SK-N-SH treated with all-trans-retinoic acid at 6 μM for 48 hours (cell line): ENCODE measurements at regions not wholly inside any gene's neighbourhood (a gene's known extent, or its start where the extent isn't known, plus 50 kb on each side); places are given as distances from the start of the nearest gene placed in this dataset.

Experiments
- ARNTL ChIP-seq: fragments of 450-650 bp; formaldehyde crosslinking; IDR thresholded peaks from 2 replicates; pipeline ENCODE4 v1.5.0; 2020; ENCODE audit warnings: low read depth, mild to moderate bottlenecking, moderate library complexity, borderline replicate concordance
- CSDC2 ChIP-seq: fragments of 250-450 bp; sonication (Bioruptor Pico); IDR thresholded peaks from 2 replicates; pipeline ENCODE4 v1.5.0; 2020; ENCODE audit warnings: mild to moderate bottlenecking, moderate library complexity
- RARB ChIP-seq: fragments of 250-450 bp; sonication (Bioruptor Pico); IDR thresholded peaks from 2 replicates; pipeline ENCODE4 v1.8.0; 2021; ENCODE audit warnings: mild to moderate bottlenecking, moderate library complexity
- SNAI2 ChIP-seq: fragments of 250-450 bp; sonication (Bioruptor Pico); IDR thresholded peaks from 2 replicates; pipeline ENCODE4 v1.5.0; 2020; ENCODE audit warnings: mild to moderate bottlenecking, moderate library complexity
- TOX ChIP-seq: fragments of 250-450 bp; sonication (Bioruptor Pico); IDR thresholded peaks from 2 replicates; pipeline ENCODE4 v1.8.0; 2021; ENCODE audit warnings: mild to moderate bottlenecking, moderate library complexity, borderline replicate concordance
- ZFP3 ChIP-seq: fragments of 250-450 bp; sonication (Bioruptor Pico); IDR thresholded peaks from 2 replicates; pipeline ENCODE4 v1.5.0; 2020; ENCODE audit warnings: mild to moderate bottlenecking, moderate library complexity
- ZFP30 ChIP-seq: fragments of 450-650 bp; formaldehyde crosslinking; IDR thresholded peaks from 2 replicates; pipeline ENCODE4 v1.5.0; 2022; ENCODE audit warnings: mild to moderate bottlenecking, moderate library complexity
- ZNF8 ChIP-seq: fragments of 450-650 bp; formaldehyde crosslinking; IDR thresholded peaks from 2 replicates; pipeline ENCODE4 v1.5.0; 2020; ENCODE audit warnings: mild to moderate bottlenecking, moderate library complexity
- TF ChIP-seq, protein P1 (sequence below): fragments of 250-450 bp; sonication (Bioruptor Pico); IDR thresholded peaks from 2 replicates; pipeline ENCODE4 v1.8.0; 2020; ENCODE audit warnings: mild to moderate bottlenecking, moderate library complexity, borderline replicate concordance
- TF ChIP-seq, protein P2 (sequence below): fragments of 250-450 bp; sonication (Bioruptor Pico); IDR thresholded peaks from 2 replicates; pipeline ENCODE4 v1.5.0; 2020; ENCODE audit warnings: mild to moderate bottlenecking, moderate library complexity
- TF ChIP-seq, protein P3 (sequence below): fragments of 250-450 bp; sonication (Bioruptor Pico); IDR thresholded peaks from 2 replicates; pipeline ENCODE4 v1.5.1; 2021; ENCODE audit warnings: mild to moderate bottlenecking, moderate library complexity

DNA sequence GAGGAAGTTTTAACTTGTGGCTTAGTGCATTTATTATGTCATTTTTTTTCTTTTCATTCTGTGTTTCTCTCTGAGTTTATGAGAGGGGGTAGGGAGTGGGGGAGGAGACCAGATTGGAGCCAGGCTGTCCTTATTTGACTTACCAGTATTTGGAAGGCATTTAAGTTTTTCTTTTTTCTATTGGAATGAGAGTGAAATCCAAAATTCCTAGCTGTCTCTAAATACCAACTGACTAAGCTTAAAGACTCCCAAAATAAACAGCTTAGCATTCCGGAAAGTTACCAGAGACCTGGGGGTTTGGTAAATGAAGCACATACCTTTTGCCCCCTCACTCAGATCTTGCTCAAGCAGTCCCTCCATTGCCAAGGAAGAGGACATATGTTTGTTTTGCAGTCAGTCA, 581.9 kb upstream of the BRINP1 start:
- TF ChIP-seq ZFP30 (CRISPR knock-in tag) (no peak), RARB (CRISPR knock-in tag) (no peak), ARNTL (no peak), ZFP3 (CRISPR knock-in tag) (no peak), ZNF8 (CRISPR knock-in tag) (no peak), SNAI2 (CRISPR knock-in tag) (no peak), TOX (no peak), CSDC2 (CRISPR knock-in tag) (no peak)
- TF ChIP-seq, protein P1, sequence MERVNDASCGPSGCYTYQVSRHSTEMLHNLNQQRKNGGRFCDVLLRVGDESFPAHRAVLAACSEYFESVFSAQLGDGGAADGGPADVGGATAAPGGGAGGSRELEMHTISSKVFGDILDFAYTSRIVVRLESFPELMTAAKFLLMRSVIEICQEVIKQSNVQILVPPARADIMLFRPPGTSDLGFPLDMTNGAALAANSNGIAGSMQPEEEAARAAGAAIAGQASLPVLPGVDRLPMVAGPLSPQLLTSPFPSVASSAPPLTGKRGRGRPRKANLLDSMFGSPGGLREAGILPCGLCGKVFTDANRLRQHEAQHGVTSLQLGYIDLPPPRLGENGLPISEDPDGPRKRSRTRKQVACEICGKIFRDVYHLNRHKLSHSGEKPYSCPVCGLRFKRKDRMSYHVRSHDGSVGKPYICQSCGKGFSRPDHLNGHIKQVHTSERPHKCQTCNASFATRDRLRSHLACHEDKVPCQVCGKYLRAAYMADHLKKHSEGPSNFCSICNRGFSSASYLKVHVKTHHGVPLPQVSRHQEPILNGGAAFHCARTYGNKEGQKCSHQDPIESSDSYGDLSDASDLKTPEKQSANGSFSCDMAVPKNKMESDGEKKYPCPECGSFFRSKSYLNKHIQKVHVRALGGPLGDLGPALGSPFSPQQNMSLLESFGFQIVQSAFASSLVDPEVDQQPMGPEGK (CRISPR knock-in tag), result no peak
- TF ChIP-seq, protein P2, sequence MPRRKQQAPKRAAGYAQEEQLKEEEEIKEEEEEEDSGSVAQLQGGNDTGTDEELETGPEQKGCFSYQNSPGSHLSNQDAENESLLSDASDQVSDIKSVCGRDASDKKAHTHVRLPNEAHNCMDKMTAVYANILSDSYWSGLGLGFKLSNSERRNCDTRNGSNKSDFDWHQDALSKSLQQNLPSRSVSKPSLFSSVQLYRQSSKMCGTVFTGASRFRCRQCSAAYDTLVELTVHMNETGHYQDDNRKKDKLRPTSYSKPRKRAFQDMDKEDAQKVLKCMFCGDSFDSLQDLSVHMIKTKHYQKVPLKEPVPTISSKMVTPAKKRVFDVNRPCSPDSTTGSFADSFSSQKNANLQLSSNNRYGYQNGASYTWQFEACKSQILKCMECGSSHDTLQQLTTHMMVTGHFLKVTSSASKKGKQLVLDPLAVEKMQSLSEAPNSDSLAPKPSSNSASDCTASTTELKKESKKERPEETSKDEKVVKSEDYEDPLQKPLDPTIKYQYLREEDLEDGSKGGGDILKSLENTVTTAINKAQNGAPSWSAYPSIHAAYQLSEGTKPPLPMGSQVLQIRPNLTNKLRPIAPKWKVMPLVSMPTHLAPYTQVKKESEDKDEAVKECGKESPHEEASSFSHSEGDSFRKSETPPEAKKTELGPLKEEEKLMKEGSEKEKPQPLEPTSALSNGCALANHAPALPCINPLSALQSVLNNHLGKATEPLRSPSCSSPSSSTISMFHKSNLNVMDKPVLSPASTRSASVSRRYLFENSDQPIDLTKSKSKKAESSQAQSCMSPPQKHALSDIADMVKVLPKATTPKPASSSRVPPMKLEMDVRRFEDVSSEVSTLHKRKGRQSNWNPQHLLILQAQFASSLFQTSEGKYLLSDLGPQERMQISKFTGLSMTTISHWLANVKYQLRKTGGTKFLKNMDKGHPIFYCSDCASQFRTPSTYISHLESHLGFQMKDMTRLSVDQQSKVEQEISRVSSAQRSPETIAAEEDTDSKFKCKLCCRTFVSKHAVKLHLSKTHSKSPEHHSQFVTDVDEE (CRISPR knock-in tag), result no peak
- TF ChIP-seq, protein P3, sequence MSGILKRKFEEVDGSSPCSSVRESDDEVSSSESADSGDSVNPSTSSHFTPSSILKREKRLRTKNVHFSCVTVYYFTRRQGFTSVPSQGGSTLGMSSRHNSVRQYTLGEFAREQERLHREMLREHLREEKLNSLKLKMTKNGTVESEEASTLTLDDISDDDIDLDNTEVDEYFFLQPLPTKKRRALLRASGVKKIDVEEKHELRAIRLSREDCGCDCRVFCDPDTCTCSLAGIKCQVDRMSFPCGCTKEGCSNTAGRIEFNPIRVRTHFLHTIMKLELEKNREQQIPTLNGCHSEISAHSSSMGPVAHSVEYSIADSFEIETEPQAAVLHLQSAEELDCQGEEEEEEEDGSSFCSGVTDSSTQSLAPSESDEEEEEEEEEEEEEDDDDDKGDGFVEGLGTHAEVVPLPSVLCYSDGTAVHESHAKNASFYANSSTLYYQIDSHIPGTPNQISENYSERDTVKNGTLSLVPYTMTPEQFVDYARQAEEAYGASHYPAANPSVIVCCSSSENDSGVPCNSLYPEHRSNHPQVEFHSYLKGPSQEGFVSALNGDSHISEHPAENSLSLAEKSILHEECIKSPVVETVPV (CRISPR knock-in tag), result no peak
